Endothelial cell of umbilical vein (primary cell): ENCODE measurements at regions not wholly inside any gene's neighbourhood (a gene's known extent, or its start where the extent isn't known, plus 50 kb on each side); places are given as distances from the start of the nearest gene placed in this dataset.

Experiments
- BruUV-seq: library from RNA; stranded (reverse); fragments of 400-500 nt; replicated peaks from 2 replicates; lab custom pipeline; 2021; lab: Mats Ljungman, UMichigan
- CTCF ChIA-PET: fragments of 300-600, 350-600 bp; sonication (Branson Sonifier 250); formaldehyde crosslinking; loops from one replicate; lab custom pipeline; 2021; ENCODE audit warnings: antibody characterized with exemption, inconsistent platforms; lab: Charles Lee
- POLR2A ChIA-PET: fragments of 300-600, 350-600 bp; sonication (Branson Sonifier 250); formaldehyde crosslinking; loops from one replicate; lab custom pipeline; 2021; ENCODE audit warnings: antibody characterized with exemption, inconsistent platforms; lab: Charles Lee
- DNase-seq: peaks from one replicate; pipeline ENCODE4 v3.0.0-alpha.2; 2011; ENCODE audit warnings: low read depth, low spot score
- FAIRE-seq: peaks from 2 replicates; lab custom pipeline; 2011; peaks lifted over from hg19 to GRCh38; lab: Jason Lieb, UNC
- H2AFZ ChIP-seq: 2 replicates; pipeline ENCODE4 v1.6.0; 2012; ENCODE audit warnings: low read depth, low read length, control low read depth, inconsistent platforms
- H3K27ac ChIP-seq: 2 replicates; pipeline ENCODE4 v1.5.1; 2011; ENCODE audit warnings: low read depth, mild to moderate bottlenecking, control low read depth, low read length, moderate library complexity; ENCODE audit not compliant: insufficient read depth
- H3K27me3 ChIP-seq, 2 experiments: 2 replicates each; pipeline versions ENCODE4 v1.6.0 to v1.6.1; 2011; ENCODE audit warnings: low read length in 2 of 2, mixed read lengths in 1 of 2; ENCODE audit not compliant: control insufficient read depth in 2 of 2, insufficient read depth in 2 of 2
- H3K36me3 ChIP-seq, 2 experiments: 2 replicates in 1 of 2; 3 replicates in 1 of 2; pipeline ENCODE4 v1.5.1; 2011; ENCODE audit warnings: low read length in 2 of 2, mild to moderate bottlenecking in 1 of 2, moderate library complexity in 1 of 2; ENCODE audit not compliant: control insufficient read depth in 2 of 2, insufficient read depth in 2 of 2; ENCODE audit errors: extremely low read depth in 1 of 2
- H3K4me1 ChIP-seq: 3 replicates; pipeline ENCODE4 v1.5.1; 2011; ENCODE audit warnings: mild to moderate bottlenecking, low read length; ENCODE audit not compliant: control insufficient read depth, insufficient read depth; ENCODE audit errors: extremely low read depth
- H3K4me2 ChIP-seq: 2 replicates; pipeline ENCODE4 v1.6.1; 2011; ENCODE audit warnings: low read length, control low read depth, mixed read lengths; ENCODE audit not compliant: insufficient read depth
- H3K4me3 ChIP-seq, 3 experiments: fragments of 200-600 bp in 1 of 3; sonication (generic), shearing (Covaris generic) in 1 of 3; replicated peaks in 1 of 3; 2 replicates each; pipeline ENCODE4 v1.5.1; 2011 to 2016; ENCODE audit warnings: control low read depth in 3 of 3, low read length in 3 of 3, mild to moderate bottlenecking in 2 of 3, inconsistent platforms in 1 of 3, low read depth in 1 of 3, moderate library complexity in 1 of 3; ENCODE audit not compliant: insufficient read depth in 1 of 3
- H3K79me2 ChIP-seq: 2 replicates; pipeline ENCODE4 v1.6.0; 2012; ENCODE audit warnings: low read length, inconsistent platforms; ENCODE audit not compliant: control insufficient read depth, insufficient read depth
- H3K9ac ChIP-seq: replicated peaks from 2 replicates; pipeline ENCODE3; 2011; ENCODE audit warnings: low read length, control low read depth; ENCODE audit not compliant: insufficient read depth; ENCODE audit errors: extremely low read depth
- H3K9me1 ChIP-seq: replicated peaks from 3 replicates; pipeline ENCODE4 v1.6.0; 2011; ENCODE audit warnings: mild to moderate bottlenecking, low read length; ENCODE audit not compliant: control insufficient read depth, insufficient read depth; ENCODE audit errors: extremely low read depth
- H3K9me3 ChIP-seq: replicated peaks from 2 replicates; pipeline ENCODE4 v1.5.1; 2012; ENCODE audit warnings: low read length, inconsistent platforms; ENCODE audit not compliant: control insufficient read depth, insufficient read depth
- H4K20me1 ChIP-seq: replicated peaks from 2 replicates; pipeline ENCODE3; 2011; ENCODE audit warnings: mild to moderate bottlenecking, low read length; ENCODE audit not compliant: control insufficient read depth, insufficient read depth; ENCODE audit errors: extremely low read depth
- EZH2 ChIP-seq: IDR thresholded peaks from 2 replicates; pipeline ENCODE4 v1.6.1; 2012; ENCODE audit warnings: borderline replicate concordance, low read depth, mild to moderate bottlenecking, moderate library complexity, low read length, inconsistent platforms; ENCODE audit not compliant: severe bottlenecking
- FOS ChIP-seq: IDR thresholded peaks from 2 replicates; pipeline ENCODE4 v1.6.1; 2011; ENCODE audit warnings: mild to moderate bottlenecking, low read length, moderate library complexity, borderline replicate concordance; ENCODE audit not compliant: insufficient read depth
- GATA2 ChIP-seq: IDR thresholded peaks from 2 replicates; pipeline ENCODE4 v1.7.0; 2011; ENCODE audit warnings: low read depth, mild to moderate bottlenecking, moderate library complexity, mixed read lengths, low read length; ENCODE audit not compliant: insufficient read length, insufficient read depth
- JUN ChIP-seq: IDR thresholded peaks from 2 replicates; pipeline ENCODE4 v1.6.1; 2011; ENCODE audit warnings: borderline replicate concordance, low read depth; ENCODE audit not compliant: insufficient read length, insufficient read depth
- MYC ChIP-seq: IDR thresholded peaks from one replicate; pipeline ENCODE4 v1.6.1; 2011; ENCODE audit warnings: mild to moderate bottlenecking, low read depth, low read length
- POLR2A ChIP-seq: IDR thresholded peaks from 2 replicates; pipeline ENCODE4 v1.6.1; 2012; ENCODE audit warnings: low read depth, mild to moderate bottlenecking, control low read depth, low read length
- POLR2AphosphoS5 ChIP-seq: IDR thresholded peaks from 2 replicates; pipeline ENCODE4 v1.6.1; 2012; ENCODE audit warnings: low read depth, mild to moderate bottlenecking, control low read depth, low read length, moderate library complexity; ENCODE audit not compliant: insufficient read depth
- dilution Hi-C: fragments of 300-500 bp; cut with MboI; formaldehyde crosslinking; loops from one replicate; pipeline ENCODE4 v1.15.0; 2019; ENCODE audit warnings: low sequenced_read_pairs; ENCODE audit not compliant: extremely low pct_ligation_motif_present
- intact Hi-C: fragments of 100-400 bp; cut with micrococcal nuclease; formaldehyde crosslinking; loops from one replicate; pipeline ENCODE4 v1.10.0; 2022
- TF ChIP-seq, protein P1 (sequence below): IDR thresholded peaks from 2 replicates; pipeline ENCODE4 v1.6.1; 2011; ENCODE audit not compliant: insufficient read depth, insufficient read length
- TF ChIP-seq, protein P2 (sequence below), 2 donors: IDR thresholded peaks; 1 replicate in 1 of 2; 2 replicates in 1 of 2; pipeline ENCODE4 v1.5.1; 2011; ENCODE audit warnings: low read length in 2 of 2, mild to moderate bottlenecking in 2 of 2, moderate library complexity in 2 of 2, control low read depth in 1 of 2, inconsistent platforms in 1 of 2, low read depth in 1 of 2; ENCODE audit not compliant: insufficient read depth in 1 of 2; ENCODE audit errors: extremely low read depth in 1 of 2

DNA sequence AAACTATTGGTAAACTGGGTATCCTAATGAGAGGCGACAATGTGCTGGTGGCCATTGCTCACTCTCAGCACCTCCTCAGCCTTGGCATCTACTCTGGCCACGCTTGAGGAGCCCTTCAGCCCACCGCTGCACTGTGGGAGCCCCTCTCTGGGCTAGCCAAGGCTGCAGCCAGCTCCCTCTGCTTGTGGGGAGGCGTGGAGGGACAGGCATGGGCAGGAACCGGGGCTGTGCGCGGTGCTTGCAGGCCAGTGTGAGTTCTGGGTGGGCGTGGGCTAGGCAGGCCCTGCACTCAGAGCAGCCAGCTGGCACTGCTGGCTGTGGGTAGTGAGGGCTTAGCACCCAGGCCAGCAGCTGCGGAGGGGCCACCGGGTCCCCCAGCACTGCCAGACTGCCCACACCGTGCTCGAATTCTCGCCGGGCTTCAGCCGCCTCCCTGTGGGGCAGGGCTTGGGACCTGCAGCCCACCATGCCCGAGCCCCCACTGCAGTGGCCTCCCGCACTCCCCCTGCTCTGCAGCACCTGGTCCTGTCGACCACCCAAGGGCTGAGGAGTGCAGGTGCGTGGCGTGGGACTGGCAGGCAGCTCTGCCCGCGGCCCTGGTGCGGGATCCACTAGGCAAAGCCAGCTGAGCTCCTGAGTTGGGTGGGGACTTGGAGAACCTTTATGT, 575.9 kb upstream of the ANO3 start:
- Histone ChIP-seq H3K4me3 (no peak overlapping the region), H3K4me1 (no peaks in the 10 kb centered on the region), H3K9me1 (no peaks in the 10 kb centered on the region), H3K79me2 (no peaks in the 10 kb centered on the region), H3K36me3 (no peaks in the 10 kb centered on the region), H3K9me3 (no peaks in the 10 kb centered on the region), H4K20me1 (no peaks in the 10 kb centered on the region), H3K27me3 (no peaks in the 10 kb centered on the region), H2AFZ (no peak overlapping the region), H3K4me2 (no peak overlapping the region), H3K27ac (no peak overlapping the region), H3K9ac (no peak overlapping the region)
- DNase-seq (no peak), FAIRE-seq (no peak)
- intact Hi-C loops = no loop called here
- no TSS peak for BruUV-seq
- ChIA-PET CTCF (no interaction called here), POLR2A (no interaction called here)
- dilution Hi-C loops = no loop called here
- TF ChIP-seq POLR2AphosphoS5 (no peak), FOS (no peak), EZH2 (no peak), GATA2 (no peak), POLR2A (no peak), JUN (no peak), MYC (no peak)
- TF ChIP-seq, protein P1, sequence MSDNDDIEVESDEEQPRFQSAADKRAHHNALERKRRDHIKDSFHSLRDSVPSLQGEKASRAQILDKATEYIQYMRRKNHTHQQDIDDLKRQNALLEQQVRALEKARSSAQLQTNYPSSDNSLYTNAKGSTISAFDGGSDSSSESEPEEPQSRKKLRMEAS = no peak
- TF ChIP-seq, protein P2, sequence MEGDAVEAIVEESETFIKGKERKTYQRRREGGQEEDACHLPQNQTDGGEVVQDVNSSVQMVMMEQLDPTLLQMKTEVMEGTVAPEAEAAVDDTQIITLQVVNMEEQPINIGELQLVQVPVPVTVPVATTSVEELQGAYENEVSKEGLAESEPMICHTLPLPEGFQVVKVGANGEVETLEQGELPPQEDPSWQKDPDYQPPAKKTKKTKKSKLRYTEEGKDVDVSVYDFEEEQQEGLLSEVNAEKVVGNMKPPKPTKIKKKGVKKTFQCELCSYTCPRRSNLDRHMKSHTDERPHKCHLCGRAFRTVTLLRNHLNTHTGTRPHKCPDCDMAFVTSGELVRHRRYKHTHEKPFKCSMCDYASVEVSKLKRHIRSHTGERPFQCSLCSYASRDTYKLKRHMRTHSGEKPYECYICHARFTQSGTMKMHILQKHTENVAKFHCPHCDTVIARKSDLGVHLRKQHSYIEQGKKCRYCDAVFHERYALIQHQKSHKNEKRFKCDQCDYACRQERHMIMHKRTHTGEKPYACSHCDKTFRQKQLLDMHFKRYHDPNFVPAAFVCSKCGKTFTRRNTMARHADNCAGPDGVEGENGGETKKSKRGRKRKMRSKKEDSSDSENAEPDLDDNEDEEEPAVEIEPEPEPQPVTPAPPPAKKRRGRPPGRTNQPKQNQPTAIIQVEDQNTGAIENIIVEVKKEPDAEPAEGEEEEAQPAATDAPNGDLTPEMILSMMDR (IDR thresholded peaks at IDR 0.05; ENCODE audit: extremely low read depth in 1 of 2, insufficient read depth in 1 of 2, low read depth in 1 of 2, low read length in 2 of 2) = no peak
